Osteoblast (primary cell): ENCODE measurements at regions not wholly inside any gene's neighbourhood (a gene's known extent, or its start where the extent isn't known, plus 50 kb on each side); places are given as distances from the start of the nearest gene placed in this dataset.

ENCODE experiments used
- DNase-seq: peaks from one replicate; pipeline ENCODE4 v3.0.0; 2011; ENCODE audit warnings: low spot score, mixed read lengths; ENCODE audit not compliant: insufficient read length; ENCODE audit errors: missing footprints
- H2AFZ ChIP-seq: 2 replicates; pipeline ENCODE4 v1.6.0; 2011; ENCODE audit warnings: mild to moderate bottlenecking, low read length
- H3K27ac ChIP-seq: 2 replicates; pipeline ENCODE4 v1.5.1; 2011; ENCODE audit warnings: mild to moderate bottlenecking, low read depth, low read length, moderate library complexity
- H3K27me3 ChIP-seq: 2 replicates; pipeline ENCODE4 v1.6.0; 2012; ENCODE audit warnings: mild to moderate bottlenecking, control low read depth, inconsistent platforms, low read length, moderate library complexity; ENCODE audit not compliant: insufficient read depth
- H3K36me3 ChIP-seq: 2 replicates; pipeline ENCODE4 v1.5.1; 2011; ENCODE audit warnings: mild to moderate bottlenecking, low read length, control low read depth, moderate library complexity; ENCODE audit not compliant: insufficient read depth
- H3K4me1 ChIP-seq: 2 replicates; pipeline ENCODE4 v1.5.1; 2011; ENCODE audit warnings: mild to moderate bottlenecking, low read length, control low read depth, moderate library complexity; ENCODE audit not compliant: insufficient read depth
- H3K4me2 ChIP-seq: 2 replicates; pipeline ENCODE4 v1.6.0; 2011; ENCODE audit warnings: mild to moderate bottlenecking, low read length; ENCODE audit not compliant: insufficient read depth
- H3K4me3 ChIP-seq: fragments of 200-600 bp; sonication (generic); 3 replicates; pipeline ENCODE4 v1.5.1; 2012; ENCODE audit warnings: mild to moderate bottlenecking, low read length, inconsistent platforms; ENCODE audit not compliant: insufficient read depth
- H3K79me2 ChIP-seq: 2 replicates; pipeline ENCODE4 v1.6.0; 2012; ENCODE audit warnings: mild to moderate bottlenecking, low read length, control low read depth, inconsistent platforms; ENCODE audit not compliant: insufficient read depth
- H3K9me3 ChIP-seq: 2 replicates; pipeline ENCODE4 v1.5.1; 2011; ENCODE audit warnings: low read depth, low read length, control low read depth
- H4K20me1 ChIP-seq: 2 replicates; pipeline ENCODE4 v1.6.0; 2012; ENCODE audit warnings: mild to moderate bottlenecking, low read length, control low read depth; ENCODE audit not compliant: insufficient read depth
- TF ChIP-seq, protein P1 (sequence below): IDR thresholded peaks from 2 replicates; pipeline ENCODE4 v1.5.1; 2011; ENCODE audit warnings: mild to moderate bottlenecking, low read depth, low read length, moderate library complexity; ENCODE audit errors: extremely low read depth

DNA sequence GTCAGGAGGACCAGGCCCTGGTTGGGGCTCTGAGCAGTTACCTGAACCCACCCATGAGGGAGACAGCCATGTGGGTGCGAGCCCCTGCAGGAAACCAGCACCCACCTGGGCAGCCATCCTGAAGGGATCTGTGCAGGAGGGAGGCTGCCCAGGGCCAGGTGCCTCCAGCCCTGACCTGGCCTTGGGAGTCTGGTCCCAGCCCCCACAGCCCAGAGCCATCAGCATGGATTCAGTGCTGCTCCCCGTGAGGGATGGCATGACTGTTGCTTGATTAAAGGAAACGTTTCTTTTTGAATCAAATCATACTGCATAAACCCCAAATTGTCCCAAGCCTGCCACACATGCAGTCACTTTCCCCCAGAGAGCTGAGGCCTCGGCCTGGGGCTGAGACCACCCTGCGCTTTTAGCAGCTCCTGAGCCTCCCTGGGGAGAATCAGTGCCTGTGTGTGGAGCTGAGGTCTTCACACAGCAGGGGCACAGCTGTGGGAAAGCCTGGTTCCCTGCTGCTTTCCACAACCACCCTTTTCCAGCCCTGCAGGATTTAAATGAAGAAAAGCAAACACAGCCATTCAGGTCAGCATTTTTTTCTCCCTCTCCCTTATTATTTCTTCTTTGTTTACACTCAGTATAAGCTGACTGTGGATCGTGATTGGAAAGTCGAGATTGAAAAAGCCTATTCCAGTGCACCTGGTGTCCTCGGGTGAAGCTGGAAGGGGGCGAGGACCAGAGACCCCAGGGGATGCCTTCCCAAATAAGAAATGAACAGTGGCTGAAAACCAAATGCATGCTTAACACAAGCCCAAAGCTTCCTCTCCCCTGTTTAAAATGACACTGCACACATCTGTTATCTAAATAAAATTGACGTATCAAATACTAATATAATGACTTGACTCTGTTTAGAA, 283.9 kb downstream of the SMOC2 start:
- DNase-seq, result no peak
- Histone ChIP-seq H3K9me3 (no peaks in the 10 kb centered on the region), H4K20me1 (no peaks in the 10 kb centered on the region), H3K36me3 (no peaks in the 10 kb centered on the region), H3K4me1 (no peaks in the 10 kb centered on the region), H3K4me3 (no peak overlapping the region), H3K4me2 (no peak overlapping the region), H3K27me3 (no peaks in the 10 kb centered on the region), H3K79me2 (no peaks in the 10 kb centered on the region), H3K27ac (no peak overlapping the region), H2AFZ (no peak overlapping the region)
- TF ChIP-seq, protein P1, sequence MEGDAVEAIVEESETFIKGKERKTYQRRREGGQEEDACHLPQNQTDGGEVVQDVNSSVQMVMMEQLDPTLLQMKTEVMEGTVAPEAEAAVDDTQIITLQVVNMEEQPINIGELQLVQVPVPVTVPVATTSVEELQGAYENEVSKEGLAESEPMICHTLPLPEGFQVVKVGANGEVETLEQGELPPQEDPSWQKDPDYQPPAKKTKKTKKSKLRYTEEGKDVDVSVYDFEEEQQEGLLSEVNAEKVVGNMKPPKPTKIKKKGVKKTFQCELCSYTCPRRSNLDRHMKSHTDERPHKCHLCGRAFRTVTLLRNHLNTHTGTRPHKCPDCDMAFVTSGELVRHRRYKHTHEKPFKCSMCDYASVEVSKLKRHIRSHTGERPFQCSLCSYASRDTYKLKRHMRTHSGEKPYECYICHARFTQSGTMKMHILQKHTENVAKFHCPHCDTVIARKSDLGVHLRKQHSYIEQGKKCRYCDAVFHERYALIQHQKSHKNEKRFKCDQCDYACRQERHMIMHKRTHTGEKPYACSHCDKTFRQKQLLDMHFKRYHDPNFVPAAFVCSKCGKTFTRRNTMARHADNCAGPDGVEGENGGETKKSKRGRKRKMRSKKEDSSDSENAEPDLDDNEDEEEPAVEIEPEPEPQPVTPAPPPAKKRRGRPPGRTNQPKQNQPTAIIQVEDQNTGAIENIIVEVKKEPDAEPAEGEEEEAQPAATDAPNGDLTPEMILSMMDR, result no peak

DNA sequence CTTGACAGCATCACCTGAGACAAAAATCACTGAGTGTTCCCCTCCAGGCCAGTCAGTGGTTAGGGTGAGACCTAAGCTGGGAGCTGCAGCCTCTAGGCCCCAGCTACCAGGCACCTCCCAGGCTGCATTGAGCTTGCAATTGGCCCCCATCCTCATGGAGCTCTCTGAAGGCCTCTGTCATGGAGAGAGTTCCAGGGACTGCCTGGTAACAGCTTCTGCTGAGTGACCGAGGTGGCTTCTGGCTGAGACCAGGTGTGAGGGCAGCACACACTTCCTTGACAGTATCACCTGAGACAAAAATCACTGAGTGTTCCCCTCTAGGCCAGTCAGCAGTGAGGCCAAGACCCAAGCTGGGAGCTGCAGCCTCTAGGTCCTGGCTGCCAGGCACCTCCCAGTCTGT, 283.0 kb downstream of the SMOC2 start:
- Histone ChIP-seq H3K4me3 (no peak overlapping the region), H2AFZ (no peak overlapping the region), H3K9me3 (no peaks in the 10 kb centered on the region), H3K4me2 (no peak overlapping the region), H3K27ac (no peak overlapping the region), H3K4me1 (no peaks in the 10 kb centered on the region), H3K79me2 (no peaks in the 10 kb centered on the region), H3K27me3 (no peaks in the 10 kb centered on the region), H3K36me3 (no peaks in the 10 kb centered on the region), H4K20me1 (no peaks in the 10 kb centered on the region)
- no peak for DNase-seq
- TF ChIP-seq, protein P1, result no peak

DNA sequence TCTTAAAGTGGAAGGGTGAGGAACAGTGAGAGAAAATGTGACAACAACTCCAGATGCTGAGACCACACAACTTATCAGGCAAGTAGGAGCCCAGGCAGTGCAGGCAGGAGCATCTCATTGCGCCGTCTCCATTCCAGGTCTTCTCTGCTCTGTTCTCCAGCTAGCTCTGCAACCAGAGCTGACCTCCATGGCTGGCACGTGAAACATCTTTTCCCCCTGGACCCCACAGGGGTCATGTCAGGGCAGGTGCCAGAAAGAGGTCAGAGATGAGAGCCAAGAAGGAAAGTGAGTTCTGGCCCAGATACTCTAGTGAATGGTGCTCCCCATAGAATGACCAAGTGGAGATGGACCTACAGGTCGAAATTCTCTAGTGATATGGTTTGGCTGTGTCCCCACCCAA, 281.4 kb downstream of the SMOC2 start:
- TF ChIP-seq, protein P1, result no peak
- H4K20me1 ChIP-seq, result no peaks in the 10 kb centered on the region
- H3K4me3 ChIP-seq, result no peak overlapping the region
- no peaks in the 10 kb centered on the region for H3K27me3 ChIP-seq
- DNase-seq, result no peak
- H3K4me2 ChIP-seq, result no peak overlapping the region
- no peak overlapping the region for H3K27ac ChIP-seq
- H3K79me2 ChIP-seq, result no peaks in the 10 kb centered on the region
- H2AFZ ChIP-seq, result no peak overlapping the region
- no peaks in the 10 kb centered on the region for H3K4me1 ChIP-seq
- H3K9me3 ChIP-seq, result no peaks in the 10 kb centered on the region
- H3K36me3 ChIP-seq, result no peaks in the 10 kb centered on the region

DNA sequence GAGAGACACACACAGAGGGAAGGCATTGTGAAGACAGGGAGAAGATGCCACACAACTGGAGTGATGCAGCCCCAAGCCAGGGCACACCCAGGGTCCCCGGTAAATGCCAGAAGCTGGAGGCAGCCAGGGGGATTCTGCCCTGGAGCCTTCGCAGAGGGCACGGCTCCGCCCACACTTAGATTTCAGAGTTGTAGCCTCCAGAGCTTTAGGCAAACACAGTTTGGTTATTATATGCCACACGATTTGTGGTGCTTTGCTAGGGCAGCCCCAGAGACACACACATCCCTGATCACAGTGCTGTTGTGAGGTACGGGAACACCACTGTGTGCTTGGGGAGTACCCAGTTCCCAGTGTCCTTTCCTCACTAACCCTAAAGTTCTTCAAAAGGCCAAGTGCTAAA, 280.6 kb downstream of the SMOC2 start:
- DNase-seq, result no peak
- H3K27me3 ChIP-seq, result no peaks in the 10 kb centered on the region
- H3K4me2 ChIP-seq, result no peak overlapping the region
- no peaks in the 10 kb centered on the region for H3K79me2 ChIP-seq
- H4K20me1 ChIP-seq, result no peaks in the 10 kb centered on the region
- no peaks in the 10 kb centered on the region for H3K36me3 ChIP-seq
- H3K4me3 ChIP-seq, result no peak overlapping the region
- no peaks in the 10 kb centered on the region for H3K4me1 ChIP-seq
- TF ChIP-seq, protein P1, result no peak
- no peak overlapping the region for H2AFZ ChIP-seq
- H3K27ac ChIP-seq, result no peak overlapping the region
- no peaks in the 10 kb centered on the region for H3K9me3 ChIP-seq
